Mucosa of descending colon (tissue), 3 donors: ENCODE measurements at regions not wholly inside any gene's neighbourhood (a gene's known extent, or its start where the extent isn't known, plus 50 kb on each side); places are given as distances from the start of the nearest gene placed in this dataset.

Experiments
- ATAC-seq: fragments of 200-7000 bp; cut with Tn5 transposase; one replicate; pipeline ENCODE4 v1.9.1; 2020; ENCODE audit warnings: mild to moderate bottlenecking, moderate library complexity
- DNase-seq, 3 donors: peaks; one replicate each; pipeline ENCODE4 v3.0.0-alpha.2; 2020
- H3K36me3 ChIP-seq: fragments of 200-600 bp; one replicate; pipeline ENCODE4 v1.8.0; 2021; ENCODE audit warnings: low read depth, mild to moderate bottlenecking
- H3K4me1 ChIP-seq: fragments of 200-600 bp; one replicate; pipeline ENCODE4 v1.8.0; 2021; ENCODE audit warnings: low read depth, mild to moderate bottlenecking
- H3K4me3 ChIP-seq: fragments of 200-600 bp; one replicate; pipeline ENCODE4 v1.8.0; 2021; ENCODE audit warnings: mild to moderate bottlenecking
- H3K9me3 ChIP-seq: fragments of 200-600 bp; one replicate; pipeline ENCODE4 v1.8.0; 2021; ENCODE audit warnings: mild to moderate bottlenecking
- intact Hi-C, 2 donors: fragments of 100-400 bp; cut with DNase I in 1 of 2; cut with micrococcal nuclease in 1 of 2; formaldehyde crosslinking; loops; one replicate each; pipeline versions ENCODE4 v1.11.0 to v1.11.1; 2022; cut with DNase I, micrococcal nuclease
- TF ChIP-seq, protein P1 (sequence below): fragments of 200-600 bp; IDR thresholded peaks from one replicate; pipeline ENCODE4 v1.8.0; 2022; ENCODE audit warnings: antibody characterized with exemption, mild to moderate bottlenecking
- donor health status: DM: no; HTN: no; CAD: no; lungs with moderate emphysema.
- donor health status: DM: no; HTN: no; CAD: no.
- donor health status: DM: no; HTN: yes; CAD: no.

DNA sequence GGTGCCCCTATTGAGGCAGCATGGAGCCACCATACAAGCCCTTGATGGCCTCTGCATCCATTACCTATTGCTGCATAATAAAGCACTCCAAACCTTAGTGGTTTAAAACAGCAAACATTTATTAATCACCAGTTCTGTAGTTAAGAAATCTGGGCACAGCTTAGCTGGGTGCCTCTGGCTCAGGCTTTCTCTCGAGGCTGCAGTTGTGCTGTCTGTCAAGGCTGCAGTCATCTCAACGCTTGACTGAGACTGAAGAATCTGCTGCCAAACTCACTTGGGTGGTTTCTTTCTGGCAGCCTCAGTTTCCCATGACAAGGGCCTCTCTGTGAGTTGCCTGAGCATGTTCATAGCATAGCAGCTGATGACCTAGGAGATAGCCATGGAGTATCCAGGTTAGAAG is 207.4 kb upstream of the LRFN2 start:
- DNase-seq (no peak), ATAC-seq (no peak)
- H3K4me3 ChIP-seq, result no peak overlapping the region
- no peaks in the 10 kb centered on the region for H3K4me1 ChIP-seq
- TF ChIP-seq, protein P1, sequence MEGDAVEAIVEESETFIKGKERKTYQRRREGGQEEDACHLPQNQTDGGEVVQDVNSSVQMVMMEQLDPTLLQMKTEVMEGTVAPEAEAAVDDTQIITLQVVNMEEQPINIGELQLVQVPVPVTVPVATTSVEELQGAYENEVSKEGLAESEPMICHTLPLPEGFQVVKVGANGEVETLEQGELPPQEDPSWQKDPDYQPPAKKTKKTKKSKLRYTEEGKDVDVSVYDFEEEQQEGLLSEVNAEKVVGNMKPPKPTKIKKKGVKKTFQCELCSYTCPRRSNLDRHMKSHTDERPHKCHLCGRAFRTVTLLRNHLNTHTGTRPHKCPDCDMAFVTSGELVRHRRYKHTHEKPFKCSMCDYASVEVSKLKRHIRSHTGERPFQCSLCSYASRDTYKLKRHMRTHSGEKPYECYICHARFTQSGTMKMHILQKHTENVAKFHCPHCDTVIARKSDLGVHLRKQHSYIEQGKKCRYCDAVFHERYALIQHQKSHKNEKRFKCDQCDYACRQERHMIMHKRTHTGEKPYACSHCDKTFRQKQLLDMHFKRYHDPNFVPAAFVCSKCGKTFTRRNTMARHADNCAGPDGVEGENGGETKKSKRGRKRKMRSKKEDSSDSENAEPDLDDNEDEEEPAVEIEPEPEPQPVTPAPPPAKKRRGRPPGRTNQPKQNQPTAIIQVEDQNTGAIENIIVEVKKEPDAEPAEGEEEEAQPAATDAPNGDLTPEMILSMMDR, result no peak
- intact Hi-C loops, result no loop called here
- no peaks in the 10 kb centered on the region for H3K36me3 ChIP-seq
- no peaks in the 10 kb centered on the region for H3K9me3 ChIP-seq

DNA sequence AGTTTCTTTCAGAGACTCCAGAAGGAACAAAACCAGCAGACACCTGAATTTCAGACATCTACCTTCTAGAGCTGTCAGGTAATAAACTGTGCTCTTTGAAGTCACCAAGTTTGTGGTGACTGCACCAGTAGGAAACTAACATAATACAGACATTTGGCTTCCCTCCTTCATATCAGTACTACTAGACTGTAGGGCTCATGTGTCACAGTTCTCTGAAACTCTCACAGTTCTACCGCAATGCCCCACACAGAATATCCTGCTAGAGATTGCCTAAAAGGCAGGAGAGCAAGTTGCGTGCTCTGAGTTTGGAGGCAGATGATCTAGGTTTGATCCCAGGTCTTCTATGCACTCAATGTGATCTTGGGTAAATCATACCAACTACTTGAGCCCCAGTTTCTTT is 205.0 kb upstream of the LRFN2 start:
- no peak overlapping the region for H3K4me3 ChIP-seq
- intact Hi-C loops, result no loop called here
- ATAC-seq (no peak), DNase-seq (no peak)
- H3K9me3 ChIP-seq, result no peaks in the 10 kb centered on the region
- TF ChIP-seq, protein P1, result no peak
- H3K4me1 ChIP-seq, result no peaks in the 10 kb centered on the region
- no peaks in the 10 kb centered on the region for H3K36me3 ChIP-seq

DNA sequence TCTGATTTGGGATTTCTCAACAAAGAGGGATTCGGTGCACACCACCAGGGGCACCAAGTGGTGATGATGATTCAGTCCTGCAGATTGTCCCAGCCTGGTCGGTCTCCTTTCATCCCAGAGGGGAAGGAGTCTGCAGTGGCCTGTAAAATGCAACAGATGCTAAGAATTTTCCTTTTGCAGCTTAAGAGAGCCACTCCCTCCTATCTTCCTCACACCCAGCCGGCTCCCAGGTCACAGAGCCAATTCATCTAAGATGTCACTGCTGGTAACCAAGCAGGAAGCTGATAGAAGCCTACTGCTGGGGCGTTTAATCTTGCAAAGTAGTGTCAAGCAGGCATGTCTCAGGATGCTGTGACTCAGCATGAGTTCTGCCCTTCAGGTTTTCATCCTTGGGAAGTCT is 203.8 kb upstream of the LRFN2 start:
- no peak overlapping the region for H3K4me3 ChIP-seq
- TF ChIP-seq, protein P1, result no peak
- H3K9me3 ChIP-seq, result no peaks in the 10 kb centered on the region
- intact Hi-C loops, result no loop called here
- ATAC-seq, result peak; percentile 15
- DNase-seq, result no peak
- H3K36me3 ChIP-seq, result no peaks in the 10 kb centered on the region
- H3K4me1 ChIP-seq, result no peaks in the 10 kb centered on the region

DNA sequence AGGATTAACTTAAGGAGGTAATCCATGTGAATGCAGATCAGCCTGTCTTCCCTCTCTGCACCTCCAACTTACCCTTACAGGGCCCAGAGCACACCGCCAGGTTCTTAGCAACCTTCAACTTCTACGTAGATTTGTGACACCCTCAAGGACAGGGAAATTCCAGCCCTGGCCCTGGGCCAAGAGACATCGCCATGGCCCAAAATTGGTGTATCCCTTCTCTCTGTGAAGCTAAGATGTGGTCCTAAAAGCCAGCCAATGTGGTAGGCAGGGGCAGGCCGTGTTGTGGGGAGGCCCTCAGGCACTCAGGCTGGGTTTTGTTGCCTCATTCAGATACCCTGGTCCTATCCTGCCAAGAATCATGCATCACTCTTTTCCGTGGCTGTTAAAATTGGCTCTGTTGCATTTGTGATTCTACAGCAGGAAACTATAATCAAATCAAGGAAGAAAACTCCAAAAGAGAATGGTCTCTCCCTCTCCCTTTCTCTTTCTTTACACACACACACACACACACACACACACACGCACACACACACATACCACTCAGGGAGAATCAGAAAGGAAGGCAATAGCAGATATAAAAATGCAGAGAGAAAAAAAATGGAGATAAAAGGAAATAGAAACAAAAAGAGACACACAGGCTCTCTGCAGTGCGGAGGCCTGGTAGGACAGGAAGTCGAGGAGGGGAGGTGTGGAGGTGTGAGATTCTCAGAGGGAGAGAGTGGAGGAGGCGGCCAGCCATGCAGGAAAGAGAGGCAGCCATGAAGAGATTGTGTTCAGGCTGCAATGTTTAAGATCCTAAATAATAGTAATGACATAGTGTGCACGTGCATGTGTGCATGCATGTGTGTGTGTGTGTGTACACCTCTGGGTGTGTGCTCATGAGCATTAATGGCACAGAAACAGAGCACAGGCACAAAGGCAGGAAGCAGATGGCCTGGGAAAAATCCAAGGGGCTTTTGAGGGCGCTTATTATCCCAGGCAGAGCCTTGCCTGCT is 201.8 kb upstream of the LRFN2 start:
- no peak for DNase-seq
- TF ChIP-seq, protein P1, result no peak
- intact Hi-C loops, result no loop called here

DNA sequence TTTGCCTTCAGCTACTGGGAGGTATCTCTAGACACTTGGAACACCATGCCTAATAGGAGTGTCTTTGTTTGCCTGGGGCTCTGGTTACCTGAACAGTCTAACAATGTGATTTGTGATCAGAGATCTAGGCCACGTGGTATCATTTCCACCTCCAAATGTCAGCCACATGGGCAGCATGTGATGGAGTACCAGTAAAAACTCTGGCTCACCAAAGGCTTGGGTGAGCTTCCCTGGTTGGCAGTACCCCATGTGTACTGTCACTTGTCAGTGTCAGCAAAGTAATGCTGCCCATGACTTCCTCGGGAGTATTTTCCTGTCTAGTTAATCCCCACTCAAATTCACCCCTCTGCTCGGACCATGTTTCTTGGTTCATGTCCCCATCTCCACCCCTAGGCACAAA is 195.2 kb upstream of the LRFN2 start:
- Histone ChIP-seq H3K36me3 (no peaks in the 10 kb centered on the region), H3K4me1 (no peaks in the 10 kb centered on the region)
- intact Hi-C loops, result no loop called here

More for the DNA sequence above, 201.8 kb upstream of the LRFN2 start:
- no peaks in the 10 kb centered on the region for H3K9me3 ChIP-seq
- ATAC-seq, result peak; percentile 27
- H3K4me1 ChIP-seq, result no peaks in the 10 kb centered on the region
- no peak overlapping the region for H3K4me3 ChIP-seq
- H3K36me3 ChIP-seq, result no peaks in the 10 kb centered on the region

More for the DNA sequence above, 195.2 kb upstream of the LRFN2 start:
- ATAC-seq (no peak), DNase-seq (no peak)
- TF ChIP-seq, protein P1, result no peak
- Histone ChIP-seq H3K9me3 (no peaks in the 10 kb centered on the region), H3K4me3 (no peak overlapping the region)
